GM23338 (cell line): ENCODE measurements at regions not wholly inside any gene's neighbourhood (a gene's known extent, or its start where the extent isn't known, plus 50 kb on each side); places are given as distances from the start of the nearest gene placed in this dataset.
"Not testable (repeated sequence)": the region's sequence is repeated elsewhere in the genome, so short reads cannot be mapped to it uniquely, and the experiment has no call there.

Experiments used
- ATAC-seq: fragments of 200-7000 bp; cut with Tn5 transposase; 3 replicates; pipeline ENCODE4 v1.9.1; 2020
- DNase-seq: peaks from one replicate; pipeline ENCODE4 v3.0.0-alpha.2; 2015; ENCODE audit warnings: low spot score
- H2AFZ ChIP-seq: fragments of 200-600 bp; sonication (generic); 2 replicates; pipeline ENCODE4 v1.8.0; 2016; ENCODE audit warnings: antibody characterized with exemption, mild to moderate bottlenecking, moderate library complexity
- H3F3A ChIP-seq: fragments of 200-600 bp; sonication (generic); replicated peaks from 2 replicates; pipeline ENCODE4 v1.8.0; 2017; ENCODE audit warnings: antibody characterized with exemption, mixed run types, low read depth
- H3K27ac ChIP-seq: fragments of 200-600 bp; sonication (generic); 2 replicates; pipeline ENCODE4 v1.6.1; 2016; ENCODE audit warnings: low read depth
- H3K27me3 ChIP-seq: fragments of 200-600 bp; sonication (generic); 2 replicates; pipeline ENCODE4 v1.8.0; 2016; ENCODE audit warnings: mild to moderate bottlenecking, mixed run types, moderate library complexity; ENCODE audit not compliant: insufficient read depth
- H3K36me3 ChIP-seq: fragments of 200-600 bp; sonication (generic); 2 replicates; pipeline ENCODE4 v1.8.0; 2016; ENCODE audit warnings: mild to moderate bottlenecking; ENCODE audit not compliant: insufficient read depth
- H3K4me1 ChIP-seq: fragments of 200-600 bp; sonication (generic); 2 replicates; pipeline ENCODE4 v1.8.0; 2016; ENCODE audit warnings: mild to moderate bottlenecking, moderate library complexity; ENCODE audit not compliant: insufficient read depth
- H3K4me2 ChIP-seq: fragments of 200-600 bp; sonication (generic); 2 replicates; pipeline ENCODE4 v1.7.1; 2017; ENCODE audit warnings: mixed run types
- H3K4me3 ChIP-seq: fragments of 200-600 bp; sonication (generic); 2 replicates; pipeline ENCODE4 v1.6.1; 2016; ENCODE audit warnings: mixed run types
- H3K79me2 ChIP-seq: fragments of 200-600 bp; sonication (generic); replicated peaks from 2 replicates; pipeline ENCODE4 v1.8.0; 2017; ENCODE audit warnings: mild to moderate bottlenecking; ENCODE audit not compliant: insufficient read depth
- H3K9me2 ChIP-seq: fragments of 200-600 bp; sonication (generic); 2 replicates; pipeline ENCODE4 v1.8.0; 2017; ENCODE audit not compliant: insufficient read depth
- H4K20me1 ChIP-seq: fragments of 200-600 bp; sonication (generic); replicated peaks from 2 replicates; pipeline ENCODE4 v1.8.0; 2017; ENCODE audit warnings: mild to moderate bottlenecking; ENCODE audit not compliant: insufficient read depth
- H3K27ac Mint-ChIP-seq: 2 replicates; pipeline ENCODE4 v1.8.0; 2020; ENCODE audit warnings: inconsistent platforms, mild to moderate bottlenecking, moderate library complexity, mixed read lengths
- H3K27me3 Mint-ChIP-seq: 3 replicates; pipeline ENCODE4 v1.8.0; 2022; ENCODE audit warnings: low read depth, mild to moderate bottlenecking, moderate library complexity, mixed read lengths, inconsistent platforms; ENCODE audit not compliant: insufficient read depth, poor library complexity
- H3K36me3 Mint-ChIP-seq: 3 replicates; pipeline ENCODE4 v1.8.0; 2021; ENCODE audit warnings: low read depth, mild to moderate bottlenecking, inconsistent platforms, moderate library complexity, mixed read lengths
- H3K4me1 Mint-ChIP-seq: 3 replicates; pipeline ENCODE4 v1.8.0; 2020; ENCODE audit warnings: mild to moderate bottlenecking, inconsistent platforms, mixed read lengths
- H3K4me3 Mint-ChIP-seq: 3 replicates; pipeline ENCODE4 v1.8.0; 2021; ENCODE audit warnings: moderate library complexity, mild to moderate bottlenecking, inconsistent platforms, mixed read lengths
- H3K9me3 Mint-ChIP-seq: 3 replicates; pipeline ENCODE4 v1.8.0; 2020; ENCODE audit warnings: moderate library complexity, mild to moderate bottlenecking, inconsistent platforms, mixed read lengths
- CREB1 ChIP-seq: fragments of 250-450 bp; sonication (Bioruptor Pico); IDR thresholded peaks from 2 replicates; pipeline ENCODE4 v1.5.0; 2020; ENCODE audit warnings: low read depth, mild to moderate bottlenecking, moderate library complexity
- EZH2 ChIP-seq: fragments of 200-600 bp; sonication (generic); IDR thresholded peaks from one replicate; pipeline ENCODE4 v1.8.0; 2017; ENCODE audit warnings: antibody characterized with exemption, mild to moderate bottlenecking, low read depth; ENCODE audit not compliant: unreplicated experiment
- EZH2phosphoT487 ChIP-seq: fragments of 200-600 bp; sonication (generic); IDR thresholded peaks from one replicate; pipeline ENCODE4 v1.8.1; 2018; ENCODE audit warnings: antibody characterized with exemption; ENCODE audit not compliant: unreplicated experiment
- JUNB ChIP-seq: IDR thresholded peaks from one replicate; pipeline ENCODE4 v1.6.1; 2016; ENCODE audit warnings: antibody characterized with exemption; ENCODE audit not compliant: unreplicated experiment
- STAT1 ChIP-seq: IDR thresholded peaks from one replicate; pipeline ENCODE4 v1.6.1; 2016; ENCODE audit warnings: antibody characterized with exemption; ENCODE audit not compliant: unreplicated experiment
- ZNF114 ChIP-seq: fragments of 250-450 bp; sonication (Bioruptor Pico); IDR thresholded peaks from 2 replicates; pipeline ENCODE4 v1.5.0; 2020; ENCODE audit warnings: mild to moderate bottlenecking, moderate library complexity
- ZNF331 ChIP-seq: fragments of 250-450 bp; sonication (Bioruptor Pico); IDR thresholded peaks from 2 replicates; pipeline ENCODE4 v1.5.0; 2020; ENCODE audit warnings: low read depth, mild to moderate bottlenecking, moderate library complexity
- TF ChIP-seq, protein P1 (sequence below), 2 experiments: fragments of 200-600 bp in 1 of 2; sonication (generic) in 1 of 2; conservative IDR thresholded peaks; 2 replicates each; pipeline versions ENCODE4 v1.5.1 to v1.6.1; 2016 to 2017; ENCODE audit warnings: antibody characterized with exemption in 2 of 2, low read depth in 2 of 2, mild to moderate bottlenecking in 2 of 2, moderate library complexity in 1 of 2
- TF ChIP-seq, protein P2 (sequence below): IDR thresholded peaks from one replicate; pipeline ENCODE4 v1.6.1; 2018; ENCODE audit warnings: antibody characterized with exemption; ENCODE audit not compliant: unreplicated experiment
- TF ChIP-seq, protein P3 (sequence below): IDR thresholded peaks from 2 replicates; pipeline ENCODE4 v1.6.1; 2016; ENCODE audit warnings: antibody characterized with exemption

DNA sequence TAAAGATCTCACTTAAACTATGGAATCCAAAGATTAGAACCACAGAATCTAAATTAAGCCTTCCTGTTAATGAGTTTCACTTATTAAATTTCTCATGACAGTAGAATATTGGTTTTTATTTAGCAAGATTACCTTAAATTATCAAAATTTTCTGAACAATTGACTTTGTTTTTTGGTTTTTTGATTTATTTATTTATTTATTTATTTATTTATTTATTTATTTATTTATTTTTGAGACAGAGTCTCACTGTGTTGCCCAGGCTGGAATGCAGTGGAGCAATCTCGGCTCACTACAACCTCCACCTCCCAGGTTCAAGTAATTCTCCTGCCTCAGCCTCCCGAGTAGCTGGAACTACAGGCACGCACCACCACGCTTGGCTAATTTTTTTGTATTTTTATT is 538.6 kb downstream of the AMY1C start:
- not testable (repeated sequence) for DNase-seq, H4K20me1 ChIP-seq, H3K27ac ChIP-seq, H3F3A ChIP-seq, H3K36me3 Mint-ChIP-seq, H3K27ac Mint-ChIP-seq, ATAC-seq, H3K4me2 ChIP-seq, H3K4me1 ChIP-seq, H3K4me3 ChIP-seq, H3K9me3 Mint-ChIP-seq, H3K36me3 ChIP-seq, H3K4me3 Mint-ChIP-seq, H3K9me2 ChIP-seq, H2AFZ ChIP-seq, H3K27me3 ChIP-seq, H3K4me1 Mint-ChIP-seq, H3K79me2 ChIP-seq, H3K27me3 Mint-ChIP-seq

- Histone ChIP-seq H3F3A (no peaks in the 10 kb centered on the region), H3K9me2 (no peaks in the 10 kb centered on the region), H3K4me2 (peak overlapping the region; percentile 27; the same call in 1 of the 2 replicates), H4K20me1 (no peaks in the 10 kb centered on the region), H3K36me3 (no peaks in the 10 kb centered on the region), H3K79me2 (no peaks in the 10 kb centered on the region), H3K27ac (no peak overlapping the region), H3K4me1 (peaks cover 8% of the 10 kb centered on the region; the same call in 1 of the 2 replicates), H2AFZ (no peak overlapping the region), H3K27me3 (no peaks in the 10 kb centered on the region), H3K4me3 (no peak overlapping the region)
- no peak overlapping the region for H3K4me3 Mint-ChIP-seq
- DNase-seq (peak; percentile 6), ATAC-seq (no peak; the same call in 2 of the 3 replicates)
- H3K4me1 Mint-ChIP-seq, result peaks cover 9% of the 10 kb centered on the region
- no peak overlapping the region for H3K27ac Mint-ChIP-seq
- H3K36me3 Mint-ChIP-seq, result no peaks in the 10 kb centered on the region
- peaks cover 6% of the 10 kb centered on the region; the same call in 1 of the 3 replicates for H3K9me3 Mint-ChIP-seq
- H3K27me3 Mint-ChIP-seq, result no peaks in the 10 kb centered on the region
- no peak for TF ChIP-seq EZH2phosphoT487
- TF ChIP-seq, protein P1, sequence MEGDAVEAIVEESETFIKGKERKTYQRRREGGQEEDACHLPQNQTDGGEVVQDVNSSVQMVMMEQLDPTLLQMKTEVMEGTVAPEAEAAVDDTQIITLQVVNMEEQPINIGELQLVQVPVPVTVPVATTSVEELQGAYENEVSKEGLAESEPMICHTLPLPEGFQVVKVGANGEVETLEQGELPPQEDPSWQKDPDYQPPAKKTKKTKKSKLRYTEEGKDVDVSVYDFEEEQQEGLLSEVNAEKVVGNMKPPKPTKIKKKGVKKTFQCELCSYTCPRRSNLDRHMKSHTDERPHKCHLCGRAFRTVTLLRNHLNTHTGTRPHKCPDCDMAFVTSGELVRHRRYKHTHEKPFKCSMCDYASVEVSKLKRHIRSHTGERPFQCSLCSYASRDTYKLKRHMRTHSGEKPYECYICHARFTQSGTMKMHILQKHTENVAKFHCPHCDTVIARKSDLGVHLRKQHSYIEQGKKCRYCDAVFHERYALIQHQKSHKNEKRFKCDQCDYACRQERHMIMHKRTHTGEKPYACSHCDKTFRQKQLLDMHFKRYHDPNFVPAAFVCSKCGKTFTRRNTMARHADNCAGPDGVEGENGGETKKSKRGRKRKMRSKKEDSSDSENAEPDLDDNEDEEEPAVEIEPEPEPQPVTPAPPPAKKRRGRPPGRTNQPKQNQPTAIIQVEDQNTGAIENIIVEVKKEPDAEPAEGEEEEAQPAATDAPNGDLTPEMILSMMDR (conservative IDR thresholded peaks at IDR 0.05; ENCODE audit: low read depth in 2 of 2), result no peak
- no peak for TF ChIP-seq ZNF331 (CRISPR knock-in tag)
- TF ChIP-seq JUNB, result no peak
- TF ChIP-seq, protein P2, sequence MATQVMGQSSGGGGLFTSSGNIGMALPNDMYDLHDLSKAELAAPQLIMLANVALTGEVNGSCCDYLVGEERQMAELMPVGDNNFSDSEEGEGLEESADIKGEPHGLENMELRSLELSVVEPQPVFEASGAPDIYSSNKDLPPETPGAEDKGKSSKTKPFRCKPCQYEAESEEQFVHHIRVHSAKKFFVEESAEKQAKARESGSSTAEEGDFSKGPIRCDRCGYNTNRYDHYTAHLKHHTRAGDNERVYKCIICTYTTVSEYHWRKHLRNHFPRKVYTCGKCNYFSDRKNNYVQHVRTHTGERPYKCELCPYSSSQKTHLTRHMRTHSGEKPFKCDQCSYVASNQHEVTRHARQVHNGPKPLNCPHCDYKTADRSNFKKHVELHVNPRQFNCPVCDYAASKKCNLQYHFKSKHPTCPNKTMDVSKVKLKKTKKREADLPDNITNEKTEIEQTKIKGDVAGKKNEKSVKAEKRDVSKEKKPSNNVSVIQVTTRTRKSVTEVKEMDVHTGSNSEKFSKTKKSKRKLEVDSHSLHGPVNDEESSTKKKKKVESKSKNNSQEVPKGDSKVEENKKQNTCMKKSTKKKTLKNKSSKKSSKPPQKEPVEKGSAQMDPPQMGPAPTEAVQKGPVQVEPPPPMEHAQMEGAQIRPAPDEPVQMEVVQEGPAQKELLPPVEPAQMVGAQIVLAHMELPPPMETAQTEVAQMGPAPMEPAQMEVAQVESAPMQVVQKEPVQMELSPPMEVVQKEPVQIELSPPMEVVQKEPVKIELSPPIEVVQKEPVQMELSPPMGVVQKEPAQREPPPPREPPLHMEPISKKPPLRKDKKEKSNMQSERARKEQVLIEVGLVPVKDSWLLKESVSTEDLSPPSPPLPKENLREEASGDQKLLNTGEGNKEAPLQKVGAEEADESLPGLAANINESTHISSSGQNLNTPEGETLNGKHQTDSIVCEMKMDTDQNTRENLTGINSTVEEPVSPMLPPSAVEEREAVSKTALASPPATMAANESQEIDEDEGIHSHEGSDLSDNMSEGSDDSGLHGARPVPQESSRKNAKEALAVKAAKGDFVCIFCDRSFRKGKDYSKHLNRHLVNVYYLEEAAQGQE, result no peak
- no peak for TF ChIP-seq EZH2
- no peak for TF ChIP-seq CREB1 (CRISPR knock-in tag)
- no peak for TF ChIP-seq STAT1
- TF ChIP-seq ZNF114, result no peak
- TF ChIP-seq, protein P3, sequence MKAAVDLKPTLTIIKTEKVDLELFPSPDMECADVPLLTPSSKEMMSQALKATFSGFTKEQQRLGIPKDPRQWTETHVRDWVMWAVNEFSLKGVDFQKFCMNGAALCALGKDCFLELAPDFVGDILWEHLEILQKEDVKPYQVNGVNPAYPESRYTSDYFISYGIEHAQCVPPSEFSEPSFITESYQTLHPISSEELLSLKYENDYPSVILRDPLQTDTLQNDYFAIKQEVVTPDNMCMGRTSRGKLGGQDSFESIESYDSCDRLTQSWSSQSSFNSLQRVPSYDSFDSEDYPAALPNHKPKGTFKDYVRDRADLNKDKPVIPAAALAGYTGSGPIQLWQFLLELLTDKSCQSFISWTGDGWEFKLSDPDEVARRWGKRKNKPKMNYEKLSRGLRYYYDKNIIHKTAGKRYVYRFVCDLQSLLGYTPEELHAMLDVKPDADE, result no peak
Measured at GRCh38 chr1:104291156-104291555, 541.5 kb downstream of the AMY1C start.
